C4-2B (cell line): ENCODE measurements at regions not wholly inside any gene's neighbourhood (a gene's known extent, or its start where the extent isn't known, plus 50 kb on each side); places are given as distances from the start of the nearest gene placed in this dataset.

Experiments
- H3K27ac ChIP-seq: fragments of 450-650 bp; 2 replicates; pipeline ENCODE4 v1.5.1; 2017
- ZFX ChIP-seq: fragments of 450-650 bp; IDR thresholded peaks from 2 replicates; pipeline ENCODE4 v1.6.1; 2017
- TF ChIP-seq, protein P1 (sequence below): fragments of 450-650 bp; conservative IDR thresholded peaks from 2 replicates; pipeline ENCODE4 v1.5.1; 2017; ENCODE audit warnings: mild to moderate bottlenecking

DNA sequence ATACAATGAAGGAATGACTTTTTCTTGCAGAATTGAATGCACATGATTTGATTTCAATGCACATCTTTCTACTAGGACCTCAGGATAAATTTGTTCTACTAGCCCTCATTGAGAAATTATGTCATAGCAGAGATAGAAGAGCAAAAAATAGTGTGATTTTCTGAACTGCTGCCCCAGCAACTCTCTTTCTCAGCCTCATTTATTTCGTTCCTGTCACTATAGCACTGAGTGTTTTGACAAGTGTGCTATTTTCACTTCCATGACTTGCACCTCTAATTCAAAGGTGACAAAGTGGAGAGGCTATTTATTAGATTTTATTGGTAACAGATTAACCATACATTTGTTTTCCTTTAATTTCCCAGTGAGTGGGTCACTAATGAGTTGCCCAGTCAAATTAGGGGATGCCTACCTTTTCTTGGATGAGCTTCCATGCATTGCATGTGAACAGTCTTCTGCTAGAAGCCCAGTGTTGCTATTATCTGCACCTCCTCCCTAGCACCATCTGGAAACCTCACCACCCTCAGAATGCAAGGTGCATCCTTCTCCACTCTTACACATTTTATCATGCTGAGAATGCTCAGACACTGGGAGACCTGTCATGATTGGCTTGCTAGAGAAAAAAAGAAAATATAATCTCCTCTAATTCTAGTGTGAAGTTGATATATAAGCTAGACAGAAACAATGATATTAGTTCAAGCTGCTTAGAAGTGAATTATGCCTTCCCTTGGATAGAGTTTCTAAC is 119.6 kb upstream of the CTTNBP2 start:
- no peak for TF ChIP-seq ZFX
- TF ChIP-seq, protein P1, sequence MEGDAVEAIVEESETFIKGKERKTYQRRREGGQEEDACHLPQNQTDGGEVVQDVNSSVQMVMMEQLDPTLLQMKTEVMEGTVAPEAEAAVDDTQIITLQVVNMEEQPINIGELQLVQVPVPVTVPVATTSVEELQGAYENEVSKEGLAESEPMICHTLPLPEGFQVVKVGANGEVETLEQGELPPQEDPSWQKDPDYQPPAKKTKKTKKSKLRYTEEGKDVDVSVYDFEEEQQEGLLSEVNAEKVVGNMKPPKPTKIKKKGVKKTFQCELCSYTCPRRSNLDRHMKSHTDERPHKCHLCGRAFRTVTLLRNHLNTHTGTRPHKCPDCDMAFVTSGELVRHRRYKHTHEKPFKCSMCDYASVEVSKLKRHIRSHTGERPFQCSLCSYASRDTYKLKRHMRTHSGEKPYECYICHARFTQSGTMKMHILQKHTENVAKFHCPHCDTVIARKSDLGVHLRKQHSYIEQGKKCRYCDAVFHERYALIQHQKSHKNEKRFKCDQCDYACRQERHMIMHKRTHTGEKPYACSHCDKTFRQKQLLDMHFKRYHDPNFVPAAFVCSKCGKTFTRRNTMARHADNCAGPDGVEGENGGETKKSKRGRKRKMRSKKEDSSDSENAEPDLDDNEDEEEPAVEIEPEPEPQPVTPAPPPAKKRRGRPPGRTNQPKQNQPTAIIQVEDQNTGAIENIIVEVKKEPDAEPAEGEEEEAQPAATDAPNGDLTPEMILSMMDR = no peak
- H3K27ac ChIP-seq = no peak overlapping the region

DNA sequence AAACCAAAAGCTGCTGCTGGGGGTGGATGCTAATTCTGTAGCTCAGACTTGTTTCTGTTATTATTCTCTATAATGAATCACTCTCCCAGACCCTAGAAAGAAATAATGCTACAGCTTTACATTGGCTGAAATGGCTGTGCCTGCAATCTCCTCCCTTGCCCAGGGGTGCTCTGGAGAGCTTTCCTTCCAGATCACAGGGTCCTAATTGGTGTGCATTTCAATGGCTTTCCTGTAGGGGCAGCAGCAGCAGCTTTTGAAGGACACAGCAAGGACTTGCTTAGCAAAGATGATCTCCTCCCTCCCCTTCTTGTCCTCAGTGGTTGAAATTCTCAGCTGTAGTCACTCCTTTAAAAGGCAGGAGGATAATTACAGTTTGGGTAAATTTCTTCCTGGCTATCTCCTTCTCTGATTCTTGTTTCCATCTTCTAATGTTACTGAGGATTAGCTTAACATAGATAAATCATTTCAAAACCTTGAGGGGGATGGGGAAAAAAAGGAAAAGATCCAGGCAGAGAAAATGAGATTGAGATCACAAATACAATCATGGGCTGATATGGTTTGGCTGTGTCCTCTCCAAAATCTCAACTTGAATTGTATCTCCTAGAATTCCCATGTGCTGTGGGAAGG is 120.2 kb upstream of the CTTNBP2 start:
- no peak for TF ChIP-seq ZFX
- TF ChIP-seq, protein P1 = peak; percentile 87
- no peak overlapping the region for H3K27ac ChIP-seq

DNA sequence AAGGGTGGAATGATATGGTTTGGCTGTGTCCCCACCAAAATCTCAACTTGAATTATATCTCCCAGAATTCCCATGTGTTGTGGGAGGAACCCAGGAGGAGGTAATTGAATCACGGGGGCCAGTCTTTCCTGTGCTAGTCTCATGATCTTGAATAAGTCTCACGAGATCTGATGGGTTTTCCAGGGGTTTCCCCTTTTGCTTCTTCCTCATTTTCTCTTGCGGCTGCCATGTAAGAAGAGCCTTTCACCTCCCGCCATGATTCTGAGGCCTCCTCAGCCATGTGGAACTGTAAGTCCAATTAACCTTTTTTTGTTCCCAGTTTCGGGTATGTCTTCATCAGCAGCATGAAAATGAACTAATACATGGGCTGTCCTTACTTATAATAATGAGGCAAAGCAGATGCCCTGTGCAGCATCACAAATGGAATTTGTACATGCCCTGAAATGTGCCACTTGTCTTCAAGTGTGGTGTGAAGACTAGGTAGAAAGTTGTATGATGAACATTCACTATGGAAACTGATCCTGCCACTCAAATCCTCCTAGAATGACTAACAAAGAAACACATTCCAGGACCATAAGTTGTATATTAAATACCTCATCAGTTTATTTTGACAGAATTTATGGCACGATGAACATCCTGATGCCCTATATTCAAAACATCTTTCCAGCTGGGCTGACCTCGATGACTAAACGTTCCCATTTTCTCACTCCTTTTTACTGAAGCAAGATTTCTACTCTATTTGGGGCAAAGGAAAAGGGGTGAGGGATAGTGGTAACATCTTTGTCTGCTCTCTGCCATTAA is 122.8 kb upstream of the CTTNBP2 start:
- TF ChIP-seq, protein P1 = no peak
- TF ChIP-seq ZFX = no peak
- H3K27ac ChIP-seq = no peak overlapping the region

DNA sequence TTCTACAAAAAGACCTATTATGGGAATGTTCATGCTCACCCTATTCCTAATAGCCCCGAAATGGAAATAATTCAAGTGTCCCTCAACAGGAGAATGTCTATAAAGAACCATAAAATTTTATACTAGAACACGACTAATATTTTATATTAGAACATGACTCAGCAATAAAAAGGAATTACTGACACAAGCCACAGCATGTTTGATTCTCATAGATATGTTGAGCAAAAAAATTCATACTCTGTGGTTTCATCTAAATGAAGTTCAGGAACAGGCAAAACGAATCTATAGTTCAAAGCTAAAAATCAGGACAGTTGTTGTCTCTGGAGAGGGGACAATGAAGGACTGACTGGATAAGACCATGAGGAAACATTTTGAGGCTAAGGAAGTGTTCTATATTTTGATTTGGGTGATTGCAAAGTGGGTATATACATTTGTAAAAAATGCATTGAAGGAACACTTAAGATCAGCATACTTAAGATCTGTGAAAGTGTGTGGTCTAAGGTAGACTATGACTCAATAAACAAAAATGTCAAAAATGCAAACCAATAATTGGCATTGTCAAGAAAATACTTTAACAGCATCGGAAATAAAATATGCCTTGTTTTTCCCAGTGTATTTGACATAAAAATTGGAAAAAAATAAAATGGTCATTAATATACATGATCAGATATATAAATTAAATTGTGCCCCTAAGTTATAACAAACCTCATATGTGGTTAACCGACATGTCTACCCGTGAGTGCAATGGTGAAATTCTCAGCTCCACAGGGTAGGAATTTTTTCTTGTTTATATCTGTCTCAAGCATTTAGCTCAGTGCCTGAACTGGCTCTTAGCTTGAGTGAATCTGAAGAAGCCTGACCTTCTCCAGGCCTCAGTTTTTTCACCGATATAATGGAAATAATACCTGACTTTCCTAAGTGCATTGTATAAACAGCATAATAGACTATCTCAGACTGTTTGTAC is 124.9 kb upstream of the CTTNBP2 start:
- no peak for TF ChIP-seq ZFX
- TF ChIP-seq, protein P1 = no peak

DNA sequence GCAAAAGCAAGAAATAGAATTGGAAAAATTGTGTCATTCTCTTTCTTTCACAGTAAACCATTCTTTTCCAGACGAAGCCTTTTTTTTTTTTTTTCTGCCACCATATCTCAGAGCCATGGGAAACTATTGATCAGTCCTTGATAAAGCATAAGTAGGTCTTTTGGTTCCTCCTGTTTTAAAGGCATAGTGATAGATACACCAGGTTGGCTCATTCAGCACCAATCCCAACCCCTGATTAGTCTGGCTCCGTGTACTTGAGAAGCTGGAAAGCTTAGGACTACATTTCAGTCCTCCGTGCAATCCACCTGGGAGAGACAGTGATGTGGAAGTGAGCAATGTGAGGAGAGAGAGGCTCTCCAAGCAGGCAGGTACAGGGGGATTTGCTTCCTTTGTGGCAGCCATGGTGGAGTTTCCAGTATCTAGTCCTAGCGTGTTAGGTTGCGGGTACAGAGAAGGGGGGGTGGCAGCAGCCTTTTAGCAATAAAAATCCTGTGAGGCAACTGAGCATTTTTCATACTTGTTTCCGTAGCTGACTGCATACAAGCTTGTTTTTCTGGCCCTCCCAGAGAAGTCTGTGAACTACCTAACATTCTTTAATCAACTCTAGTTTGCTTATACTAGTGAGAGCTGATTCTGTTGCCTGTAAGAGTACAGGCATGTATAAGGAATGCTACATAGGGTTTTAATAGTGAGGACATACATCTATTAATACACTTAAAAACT is 127.4 kb upstream of the CTTNBP2 start:
- H3K27ac ChIP-seq = no peak overlapping the region
- no peak for TF ChIP-seq ZFX
- TF ChIP-seq, protein P1 = no peak

More for the DNA sequence above, 124.9 kb upstream of the CTTNBP2 start:
- no peak overlapping the region for H3K27ac ChIP-seq

DNA sequence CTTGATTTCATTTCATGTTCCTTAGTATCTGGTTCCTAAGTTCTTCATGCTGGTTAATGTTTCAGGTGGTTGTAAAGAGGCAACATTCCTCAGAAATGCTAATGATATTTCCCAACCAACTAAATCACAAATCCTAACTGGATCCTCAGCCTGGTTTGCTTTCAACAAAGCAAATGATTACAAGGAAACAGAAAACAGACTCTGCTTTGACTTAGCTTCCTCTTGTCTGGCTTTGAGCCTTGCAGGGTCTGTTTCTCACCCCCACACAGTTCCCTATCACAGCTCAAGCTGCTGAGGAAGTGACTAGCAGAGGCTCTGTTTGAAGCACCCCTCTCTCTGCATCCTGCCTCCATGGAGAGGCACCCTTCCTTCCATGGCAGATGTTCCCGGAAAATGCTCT is 130.2 kb upstream of the CTTNBP2 start:
- no peak overlapping the region for H3K27ac ChIP-seq
- TF ChIP-seq, protein P1 = no peak
- no peak for TF ChIP-seq ZFX
